ENCODE measurements at regions not wholly inside any gene's neighbourhood (a gene's known extent, or its start where the extent isn't known, plus 50 kb on each side); places are given as distances from the start of the nearest gene placed in this dataset.
"Not testable (repeated sequence)": the region's sequence is repeated elsewhere in the genome, so short reads cannot be mapped to it uniquely, and the experiment has no call there.

- H3K4me3 ChIP-seq, result no peak overlapping the region
- peak in 2 of 8 experiments; percentile 33 to 41 for ATAC-seq (replicated peaks in 6 of 8)
- WGBS, 10 experiments, result 7 to 75% (median 42%) methylated on average over 2 of the region's 2 CpGs
- H3K27ac ChIP-seq, result no peak overlapping the region
- no peaks in the 10 kb centered on the region for H3K4me1 ChIP-seq (replicated peaks in 1 of 2)
- in situ Hi-C loops (cut with MboI; ENCODE audit: low pct_unique_long_range_greater_than_20kb in 2 of 9, low sequenced_read_pairs in 9 of 9, unreplicated experiment in 9 of 9), result loop anchor here in 2 of 9 experiments (25.0 kb wide), 2 partner anchors 538 to 1012 kb away; no protein-coding TSS in a partner anchor
These were observed 1026.9 kb upstream of the SLIT2 start for GRCh38 chr4:19224820-19225219.

- Histone ChIP-seq H3K27ac (no peak overlapping the region), H3K4me3 (no peak overlapping the region), H3K4me1 (replicated peaks in 1 of 2) (peaks cover 0 to 6% of the 10 kb centered on the region in 2 donors)
- ATAC-seq (replicated peaks in 6 of 8), result peak in 4 of 8 experiments; percentile 32 to 80 (median 45)
- in situ Hi-C loops (cut with MboI; ENCODE audit: low pct_unique_long_range_greater_than_20kb in 2 of 9, low sequenced_read_pairs in 9 of 9, unreplicated experiment in 9 of 9), result loop anchor here in 1 of 9 experiments (25.0 kb wide), 1 partner anchor 529 kb away; no protein-coding TSS in a partner anchor
- 81 to 100% (median 94%) methylated on average over 1 to 3 of the region's 3 CpGs; no CpG with 5 or more reads in 3 of the 10 experiments for WGBS, 10 experiments
These were observed 1035.2 kb upstream of the SLIT2 start for GRCh38 chr4:19216476-19216875.

- H3K4me1 ChIP-seq (replicated peaks in 1 of 2), result peaks cover 0 to 6% of the 10 kb centered on the region in 2 donors
- peak in 4 of 8 experiments; percentile 41 to 100 (median 98) for ATAC-seq (replicated peaks in 6 of 8)
- H3K4me3 ChIP-seq, result no peak overlapping the region
- H3K27ac ChIP-seq, result no peak overlapping the region
- WGBS, 10 experiments, result 0 to 100% (median 74%) methylated on average over 1 to 4 of the region's 4 CpGs; no CpG with 5 or more reads in 2 of the 10 experiments
- in situ Hi-C loops (cut with MboI; ENCODE audit: low pct_unique_long_range_greater_than_20kb in 2 of 9, low sequenced_read_pairs in 9 of 9, unreplicated experiment in 9 of 9), result loop anchor here in 1 of 9 experiments (25.0 kb wide), 1 partner anchor 527 kb away; no protein-coding TSS in a partner anchor
These were observed 1037.0 kb upstream of the SLIT2 start for GRCh38 chr4:19214591-19215186.

GRCh38 chr4:19213388-19213787 lies 1038.3 kb upstream of the SLIT2 start:
- in situ Hi-C loops (cut with MboI; ENCODE audit: low pct_unique_long_range_greater_than_20kb in 2 of 9, low sequenced_read_pairs in 9 of 9, unreplicated experiment in 9 of 9), result loop anchor here in 1 of 9 experiments (25.0 kb wide), 1 partner anchor 526 kb away; no protein-coding TSS in a partner anchor

GRCh38 chr4:19205853-19206252 lies 1045.9 kb upstream of the SLIT2 start:
- WGBS, 10 experiments, result 28 to 100% (median 85%) methylated on average over 1 to 2 of the region's 2 CpGs; no CpG with 5 or more reads in 4 of the 10 experiments
- H3K4me3 ChIP-seq, result no peak overlapping the region
- in situ Hi-C loops (cut with MboI; ENCODE audit: low pct_unique_long_range_greater_than_20kb in 2 of 9, low sequenced_read_pairs in 9 of 9, unreplicated experiment in 9 of 9), result loop anchor here in 1 of 9 experiments (25.0 kb wide), 1 partner anchor 519 kb away; no protein-coding TSS in a partner anchor
- ATAC-seq (replicated peaks in 6 of 8), result no peak
- no peak overlapping the region for H3K27ac ChIP-seq
- H3K4me1 ChIP-seq (replicated peaks in 1 of 2), result no peaks in the 10 kb centered on the region

More at GRCh38 chr4:19213388-19213787, 1038.3 kb upstream of the SLIT2 start:
- 0 to 52% (median 21%) methylated on average over 1 to 3 of the region's 3 CpGs for WGBS, 10 experiments
- H3K4me3 ChIP-seq, result no peak overlapping the region
- no peak for ATAC-seq (replicated peaks in 6 of 8)
- H3K27ac ChIP-seq, result no peak overlapping the region
- peaks cover 0 to 6% of the 10 kb centered on the region in 2 donors for H3K4me1 ChIP-seq (replicated peaks in 1 of 2)

GRCh38 chr4:19197838-19198237 lies 1053.9 kb upstream of the SLIT2 start:
- H3K27ac ChIP-seq; H3K4me1 ChIP-seq (replicated peaks in 1 of 2); ATAC-seq (replicated peaks in 6 of 8); H3K4me3 ChIP-seq; in situ Hi-C loops (cut with MboI; ENCODE audit: low pct_unique_long_range_greater_than_20kb in 2 of 9, low sequenced_read_pairs in 9 of 9, unreplicated experiment in 9 of 9): not testable (repeated sequence)
- 70 to 100% (median 91%) methylated on average over 1 to 14 of the region's 17 CpGs; no CpG with 5 or more reads in 2 of the 10 experiments for WGBS, 10 experiments

GRCh38 chr4:19195696-19196095 lies 1056.0 kb upstream of the SLIT2 start:
- 0 to 60% (median 11%) methylated on average over 1 to 2 of the region's 2 CpGs; no CpG with 5 or more reads in 2 of the 10 experiments for WGBS, 10 experiments
- no peaks in the 10 kb centered on the region for H3K4me1 ChIP-seq (replicated peaks in 1 of 2)
- H3K4me3 ChIP-seq, result no peak overlapping the region
- peak in 4 of 8 experiments; percentile 40 to 70 (median 51) for ATAC-seq (replicated peaks in 6 of 8)
- in situ Hi-C loops (cut with MboI; ENCODE audit: low pct_unique_long_range_greater_than_20kb in 2 of 9, low sequenced_read_pairs in 9 of 9, unreplicated experiment in 9 of 9), result no loop called here
- H3K27ac ChIP-seq, result no peak overlapping the region

GRCh38 chr4:19194672-19195071 lies 1057.0 kb upstream of the SLIT2 start:
- no peak for ATAC-seq (replicated peaks in 6 of 8)
- WGBS, 10 experiments, result 0 to 100% (median 43%) methylated on average over 1 to 3 of the region's 3 CpGs; no CpG with 5 or more reads in 2 of the 10 experiments
- Histone ChIP-seq H3K27ac (no peak overlapping the region), H3K4me3 (no peak overlapping the region), H3K4me1 (replicated peaks in 1 of 2) (no peaks in the 10 kb centered on the region)
- in situ Hi-C loops (cut with MboI; ENCODE audit: low pct_unique_long_range_greater_than_20kb in 2 of 9, low sequenced_read_pairs in 9 of 9, unreplicated experiment in 9 of 9), result no loop called here

GRCh38 chr4:19193274-19193981 lies 1058.3 kb upstream of the SLIT2 start:
- ATAC-seq (replicated peaks in 6 of 8), result no peak
- Histone ChIP-seq H3K27ac (no peak overlapping the region), H3K4me1 (replicated peaks in 1 of 2) (no peaks in the 10 kb centered on the region), H3K4me3 (no peak overlapping the region)
- WGBS, 10 experiments, result 0 to 91% (median 71%) methylated on average over 1 to 8 of the region's 9 CpGs; no CpG with 5 or more reads in 2 of the 10 experiments
- in situ Hi-C loops (cut with MboI; ENCODE audit: low pct_unique_long_range_greater_than_20kb in 2 of 9, low sequenced_read_pairs in 9 of 9, unreplicated experiment in 9 of 9), result no loop called here

- no peaks in the 10 kb centered on the region for H3K4me1 ChIP-seq (replicated peaks in 1 of 2)
- WGBS, 10 experiments, result 0 to 100% (median 43%) methylated on average over 1 of the region's 1 CpG; no CpG with 5 or more reads in 2 of the 10 experiments
- H3K4me3 ChIP-seq, result no peak overlapping the region
- in situ Hi-C loops (cut with MboI; ENCODE audit: low pct_unique_long_range_greater_than_20kb in 2 of 9, low sequenced_read_pairs in 9 of 9, unreplicated experiment in 9 of 9), result no loop called here
- ATAC-seq (replicated peaks in 6 of 8), result peak in 4 of 8 experiments; percentile 20 to 96 (median 59)
- H3K27ac ChIP-seq, result no peak overlapping the region
These were observed 1059.6 kb upstream of the SLIT2 start for GRCh38 chr4:19191979-19192650.

GRCh38 chr4:19187691-19188090 lies 1064.0 kb upstream of the SLIT2 start:
- in situ Hi-C loops (cut with MboI; ENCODE audit: low pct_unique_long_range_greater_than_20kb in 2 of 9, low sequenced_read_pairs in 9 of 9, unreplicated experiment in 9 of 9), result no loop called here
- no peak overlapping the region for H3K27ac ChIP-seq
- 24 to 90% (median 74%) methylated on average over 1 to 3 of the region's 3 CpGs; no CpG with 5 or more reads in 1 of the 10 experiments for WGBS, 10 experiments
- H3K4me1 ChIP-seq (replicated peaks in 1 of 2), result no peaks in the 10 kb centered on the region
- H3K4me3 ChIP-seq, result no peak overlapping the region
- ATAC-seq (replicated peaks in 6 of 8), result no peak

GRCh38 chr4:19187096-19187495 lies 1064.6 kb upstream of the SLIT2 start:
- Histone ChIP-seq H3K4me3 (no peak overlapping the region), H3K27ac (no peak overlapping the region), H3K4me1 (replicated peaks in 1 of 2) (no peaks in the 10 kb centered on the region)
- in situ Hi-C loops (cut with MboI; ENCODE audit: low pct_unique_long_range_greater_than_20kb in 2 of 9, low sequenced_read_pairs in 9 of 9, unreplicated experiment in 9 of 9), result no loop called here
- 44 to 100% (median 88%) methylated on average over 1 to 2 of the region's 2 CpGs; no CpG with 5 or more reads in 1 of the 10 experiments for WGBS, 10 experiments
- no peak for ATAC-seq (replicated peaks in 6 of 8)

- in situ Hi-C loops (cut with MboI; ENCODE audit: low pct_unique_long_range_greater_than_20kb in 2 of 9, low sequenced_read_pairs in 9 of 9, unreplicated experiment in 9 of 9); H3K4me3 ChIP-seq; H3K27ac ChIP-seq; H3K4me1 ChIP-seq (replicated peaks in 1 of 2); ATAC-seq (replicated peaks in 6 of 8): not testable (repeated sequence)
These were observed 1070.1 kb upstream of the SLIT2 start for GRCh38 chr4:19181631-19182030.

All from motor neuron (in vitro differentiated cells).